ENCODE measurements at regions not wholly inside any gene's neighbourhood (a gene's known extent, or its start where the extent isn't known, plus 50 kb on each side); places are given as distances from the start of the nearest gene placed in this dataset.

DNA sequence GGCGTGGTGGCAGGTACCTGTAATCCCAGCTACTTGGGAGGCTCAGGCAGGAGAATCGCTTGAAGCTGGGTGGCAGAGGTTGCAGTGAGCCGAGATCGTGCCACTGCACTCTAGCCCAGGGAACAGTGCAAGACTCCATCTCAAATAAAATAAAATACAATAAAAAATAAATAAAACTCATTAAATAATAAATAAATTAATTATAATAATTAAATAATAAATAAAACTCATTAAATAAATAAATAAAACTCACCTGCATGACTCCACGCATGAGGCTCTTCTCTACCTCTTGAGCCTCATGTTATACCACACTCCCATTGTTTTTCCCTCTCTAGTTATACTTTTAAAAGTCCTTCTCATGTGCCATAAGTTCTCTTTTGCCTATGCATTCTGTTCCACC lies 995.4 kb downstream of the MAT2B start:
- TF ChIP-seq EZH2 (IDR thresholded peaks at IDR 0.05; ENCODE audit: insufficient read depth, poor library complexity, severe bottlenecking) (no peak), EZH2phosphoT487 (IDR thresholded peaks at IDR 0.05; ENCODE audit: insufficient read depth, low read depth) (no peak)
